ENCODE measurements at regions not wholly inside any gene's neighbourhood (a gene's known extent, or its start where the extent isn't known, plus 50 kb on each side); places are given as distances from the start of the nearest gene placed in this dataset.

GRCh38 chr14:101193106-101193844, 289.8 kb upstream of the RTL1 start:
- no peaks in the 10 kb centered on the region for H3K36me3 ChIP-seq (replicated peaks; ENCODE audit: low read depth, low read length)
- H3K79me2 ChIP-seq (ENCODE audit: low read length): no peaks in the 10 kb centered on the region
- no peaks in the 10 kb centered on the region for H3K27me3 ChIP-seq (ENCODE audit: low read depth, low read length)
- no peak overlapping the region for H3K9ac ChIP-seq (ENCODE audit: low read length)
- no peak overlapping the region for H3K4me3 ChIP-seq (ENCODE audit: low read length)
- TF ChIP-seq CTCF (IDR thresholded peaks at IDR 0.05; ENCODE audit: low read depth, low read length) (no peak), EZH2phosphoT487 (IDR thresholded peaks at IDR 0.05; ENCODE audit: low read depth) (no peak)
- H3K4me1 ChIP-seq (ENCODE audit: low read length): no peaks in the 10 kb centered on the region
- no peak overlapping the region for H3K4me2 ChIP-seq (ENCODE audit: low read length)
- H2AFZ ChIP-seq (ENCODE audit: low read depth, low read length): no peak overlapping the region
- no peaks in the 10 kb centered on the region for H4K20me1 ChIP-seq (ENCODE audit: insufficient read depth, low read length)
- no peaks in the 10 kb centered on the region for H3K9me3 ChIP-seq (ENCODE audit: insufficient read depth, low read length)
- no peak overlapping the region for H3K27ac ChIP-seq (ENCODE audit: low read length)

- no peak overlapping the region for H3K27ac ChIP-seq (ENCODE audit: low read length)
- TF ChIP-seq EZH2phosphoT487 (IDR thresholded peaks at IDR 0.05; ENCODE audit: low read depth) (no peak), CTCF (IDR thresholded peaks at IDR 0.05; ENCODE audit: low read depth, low read length) (no peak)
- no peaks in the 10 kb centered on the region for H3K36me3 ChIP-seq (replicated peaks; ENCODE audit: low read depth, low read length)
- no peaks in the 10 kb centered on the region for H3K4me1 ChIP-seq (ENCODE audit: low read length)
- H3K9me3 ChIP-seq (ENCODE audit: insufficient read depth, low read length): no peaks in the 10 kb centered on the region
- H4K20me1 ChIP-seq (ENCODE audit: insufficient read depth, low read length): no peaks in the 10 kb centered on the region
- no peaks in the 10 kb centered on the region for H3K27me3 ChIP-seq (ENCODE audit: low read depth, low read length)
- no peak overlapping the region for H3K9ac ChIP-seq (ENCODE audit: low read length)
- H2AFZ ChIP-seq (ENCODE audit: low read depth, low read length): no peak overlapping the region
- no peaks in the 10 kb centered on the region for H3K79me2 ChIP-seq (ENCODE audit: low read length)
- no peak overlapping the region for H3K4me3 ChIP-seq (ENCODE audit: low read length)
- no peak overlapping the region for H3K4me2 ChIP-seq (ENCODE audit: low read length)
Measured at GRCh38 chr14:101193845-101194372, 290.4 kb upstream of the RTL1 start.

GRCh38 chr14:101194373-101195308, 291.1 kb upstream of the RTL1 start:
- Histone ChIP-seq H3K36me3 (replicated peaks; ENCODE audit: low read depth, low read length) (no peaks in the 10 kb centered on the region), H3K4me2 (ENCODE audit: low read length) (no peak overlapping the region), H3K27me3 (ENCODE audit: low read depth, low read length) (no peaks in the 10 kb centered on the region), H3K27ac (ENCODE audit: low read length) (no peak overlapping the region), H3K9me3 (ENCODE audit: insufficient read depth, low read length) (no peaks in the 10 kb centered on the region), H2AFZ (ENCODE audit: low read depth, low read length) (no peak overlapping the region), H3K4me1 (ENCODE audit: low read length) (no peaks in the 10 kb centered on the region), H3K79me2 (ENCODE audit: low read length) (no peaks in the 10 kb centered on the region), H4K20me1 (ENCODE audit: insufficient read depth, low read length) (no peaks in the 10 kb centered on the region), H3K9ac (ENCODE audit: low read length) (no peak overlapping the region), H3K4me3 (ENCODE audit: low read length) (no peak overlapping the region)
- no peak for TF ChIP-seq EZH2phosphoT487 (IDR thresholded peaks at IDR 0.05; ENCODE audit: low read depth)
- no peak for TF ChIP-seq CTCF (IDR thresholded peaks at IDR 0.05; ENCODE audit: low read depth, low read length)

Measured in OCI-LY3 (cell line).